ENCODE measurements at regions not wholly inside any gene's neighbourhood (a gene's known extent, or its start where the extent isn't known, plus 50 kb on each side); places are given as distances from the start of the nearest gene placed in this dataset.

DNA sequence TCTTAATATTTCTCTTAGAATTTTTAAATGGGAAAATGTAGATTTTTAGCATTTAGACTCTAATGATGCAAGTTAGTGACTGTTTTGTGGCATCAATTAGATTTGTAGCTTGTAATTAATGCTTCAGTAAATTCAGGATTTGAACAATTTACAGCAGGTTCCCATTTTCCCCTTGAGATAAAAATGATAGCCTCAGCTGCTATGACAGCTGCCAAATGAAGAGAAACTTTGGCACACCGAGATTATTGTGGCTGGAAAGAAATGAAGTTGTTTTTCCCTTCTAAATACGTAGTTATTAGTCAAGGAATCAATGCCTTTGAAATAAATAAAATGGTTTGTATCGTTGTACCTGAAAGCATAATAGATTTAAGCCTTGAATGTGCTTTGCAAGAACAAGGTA, 206.4 kb upstream of the P2RY1 start:
- TF ChIP-seq, protein P1, sequence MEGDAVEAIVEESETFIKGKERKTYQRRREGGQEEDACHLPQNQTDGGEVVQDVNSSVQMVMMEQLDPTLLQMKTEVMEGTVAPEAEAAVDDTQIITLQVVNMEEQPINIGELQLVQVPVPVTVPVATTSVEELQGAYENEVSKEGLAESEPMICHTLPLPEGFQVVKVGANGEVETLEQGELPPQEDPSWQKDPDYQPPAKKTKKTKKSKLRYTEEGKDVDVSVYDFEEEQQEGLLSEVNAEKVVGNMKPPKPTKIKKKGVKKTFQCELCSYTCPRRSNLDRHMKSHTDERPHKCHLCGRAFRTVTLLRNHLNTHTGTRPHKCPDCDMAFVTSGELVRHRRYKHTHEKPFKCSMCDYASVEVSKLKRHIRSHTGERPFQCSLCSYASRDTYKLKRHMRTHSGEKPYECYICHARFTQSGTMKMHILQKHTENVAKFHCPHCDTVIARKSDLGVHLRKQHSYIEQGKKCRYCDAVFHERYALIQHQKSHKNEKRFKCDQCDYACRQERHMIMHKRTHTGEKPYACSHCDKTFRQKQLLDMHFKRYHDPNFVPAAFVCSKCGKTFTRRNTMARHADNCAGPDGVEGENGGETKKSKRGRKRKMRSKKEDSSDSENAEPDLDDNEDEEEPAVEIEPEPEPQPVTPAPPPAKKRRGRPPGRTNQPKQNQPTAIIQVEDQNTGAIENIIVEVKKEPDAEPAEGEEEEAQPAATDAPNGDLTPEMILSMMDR (IDR thresholded peaks at IDR 0.05): no peak
- TF ChIP-seq POLR2A (IDR thresholded peaks at IDR 0.05): no peak

Data from uterus (tissue), 2 donors.